Memory B cell (primary cell): ENCODE measurements at regions not wholly inside any gene's neighbourhood (a gene's known extent, or its start where the extent isn't known, plus 50 kb on each side); places are given as distances from the start of the nearest gene placed in this dataset.

Source experiments
- ATAC-seq: fragments of 150-1000 bp; cut with Tn5 transposase; 2 replicates; pipeline ENCODE4 v1.10.0; 2021; ENCODE audit warnings: low read depth, mild to moderate bottlenecking, moderate library complexity
- DNase-seq, 2 donors: peaks; one replicate each; pipeline ENCODE4 v3.0.0; 2022; ENCODE audit warnings: low spot score in 2 of 2
- H3K27ac Mint-ChIP-seq: one replicate; pipeline ENCODE4 v1.8.0; 2022; ENCODE audit warnings: mild to moderate bottlenecking, moderate library complexity, mixed read lengths
- H3K27me3 Mint-ChIP-seq: one replicate; pipeline ENCODE4 v1.8.0; 2022; ENCODE audit warnings: mixed read lengths
- H3K36me3 Mint-ChIP-seq: one replicate; pipeline ENCODE4 v1.8.0; 2022; ENCODE audit warnings: mild to moderate bottlenecking, mixed read lengths
- H3K4me1 Mint-ChIP-seq: one replicate; pipeline ENCODE4 v1.8.0; 2022; ENCODE audit warnings: mixed read lengths
- H3K4me3 Mint-ChIP-seq: one replicate; pipeline ENCODE4 v1.8.0; 2022; ENCODE audit warnings: mild to moderate bottlenecking, moderate library complexity, mixed read lengths
- H3K9me3 Mint-ChIP-seq: one replicate; pipeline ENCODE4 v1.8.0; 2022; ENCODE audit warnings: mixed read lengths

GRCh38 chrX:2620576-2620975 is 70.5 kb upstream of the CD99 start:
- no peaks in the 10 kb centered on the region for H3K27me3 Mint-ChIP-seq
- peaks cover 5% of the 10 kb centered on the region for H3K4me1 Mint-ChIP-seq
- no peak overlapping the region for H3K27ac Mint-ChIP-seq
- H3K4me3 Mint-ChIP-seq = no peak overlapping the region
- ATAC-seq = no peak
- H3K36me3 Mint-ChIP-seq = peaks cover 50% of the 10 kb centered on the region
- H3K9me3 Mint-ChIP-seq = no peaks in the 10 kb centered on the region
- DNase-seq = no peak

GRCh38 chrX:2618516-2618915 is 72.6 kb upstream of the CD99 start:
- peaks cover 12% of the 10 kb centered on the region for H3K4me1 Mint-ChIP-seq
- ATAC-seq (no peak), DNase-seq (no peak)
- H3K4me3 Mint-ChIP-seq = no peak overlapping the region
- no peak overlapping the region for H3K27ac Mint-ChIP-seq
- no peaks in the 10 kb centered on the region for H3K9me3 Mint-ChIP-seq
- H3K27me3 Mint-ChIP-seq = no peaks in the 10 kb centered on the region
- peaks cover 52% of the 10 kb centered on the region for H3K36me3 Mint-ChIP-seq

- no peak for DNase-seq
- H3K27ac Mint-ChIP-seq = no peak overlapping the region
- peaks cover 23% of the 10 kb centered on the region for H3K4me1 Mint-ChIP-seq
Observed at GRCh38 chrX:2614911-2615310, 76.2 kb upstream of the CD99 start.

GRCh38 chrX:2610246-2611170 is 80.6 kb upstream of the CD99 start:
- H3K4me3 Mint-ChIP-seq = peak overlapping the region; percentile 79
- ATAC-seq (no peak), DNase-seq (no peak)
- no peaks in the 10 kb centered on the region for H3K27me3 Mint-ChIP-seq
- H3K4me1 Mint-ChIP-seq = peaks cover 27% of the 10 kb centered on the region
- H3K9me3 Mint-ChIP-seq = no peaks in the 10 kb centered on the region
- peaks cover 26% of the 10 kb centered on the region for H3K36me3 Mint-ChIP-seq
- peak overlapping the region; percentile 64 for H3K27ac Mint-ChIP-seq

More at GRCh38 chrX:2614911-2615310, 76.2 kb upstream of the CD99 start:
- H3K4me3 Mint-ChIP-seq = no peak overlapping the region
- H3K9me3 Mint-ChIP-seq = no peaks in the 10 kb centered on the region
- no peaks in the 10 kb centered on the region for H3K27me3 Mint-ChIP-seq
- peak; percentile 48 for ATAC-seq
- peaks cover 49% of the 10 kb centered on the region for H3K36me3 Mint-ChIP-seq

- no peaks in the 10 kb centered on the region for H3K27me3 Mint-ChIP-seq
- no peak for ATAC-seq
- peak in 1 of 2 donors; percentile 7 for DNase-seq
- H3K4me1 Mint-ChIP-seq = peaks cover 26% of the 10 kb centered on the region
- no peaks in the 10 kb centered on the region for H3K9me3 Mint-ChIP-seq
- H3K36me3 Mint-ChIP-seq = peaks cover 21% of the 10 kb centered on the region
- peak overlapping the region; percentile 64 for H3K27ac Mint-ChIP-seq
- H3K4me3 Mint-ChIP-seq = peak overlapping the region; percentile 90
Observed at GRCh38 chrX:2609431-2610238, 81.5 kb upstream of the CD99 start.

- Mint-ChIP-seq H3K27me3 (no peaks in the 10 kb centered on the region), H3K36me3 (peaks cover 20% of the 10 kb centered on the region), H3K4me3 (peak overlapping the region; percentile 90), H3K4me1 (peaks cover 24% of the 10 kb centered on the region), H3K9me3 (no peaks in the 10 kb centered on the region), H3K27ac (peak overlapping the region; percentile 81)
- peak; percentile 93 for ATAC-seq
- DNase-seq = peak; percentile 70 to 79
Observed at GRCh38 chrX:2608638-2609430, 82.3 kb upstream of the CD99 start.

- DNase-seq (no peak), ATAC-seq (no peak)
- H3K27me3 Mint-ChIP-seq = no peaks in the 10 kb centered on the region
- H3K36me3 Mint-ChIP-seq = peaks cover 15% of the 10 kb centered on the region
- H3K4me1 Mint-ChIP-seq = peaks cover 24% of the 10 kb centered on the region
- peaks cover 3% of the 10 kb centered on the region for H3K9me3 Mint-ChIP-seq
- H3K4me3 Mint-ChIP-seq = peak overlapping the region; percentile 12
- peak overlapping the region; percentile 3 for H3K27ac Mint-ChIP-seq
Observed at GRCh38 chrX:2607113-2607512, 84.0 kb upstream of the CD99 start.

GRCh38 chrX:2600564-2600963 is 90.5 kb upstream of the CD99 start:
- Mint-ChIP-seq H3K4me1 (peaks cover 7% of the 10 kb centered on the region), H3K36me3 (peaks cover 18% of the 10 kb centered on the region), H3K27me3 (no peaks in the 10 kb centered on the region), H3K4me3 (no peak overlapping the region), H3K9me3 (peaks cover 3% of the 10 kb centered on the region), H3K27ac (no peak overlapping the region)
- DNase-seq = no peak
- ATAC-seq = no peak

- Mint-ChIP-seq H3K9me3 (no peaks in the 10 kb centered on the region), H3K27me3 (no peaks in the 10 kb centered on the region), H3K27ac (no peak overlapping the region), H3K4me3 (no peak overlapping the region), H3K4me1 (peaks cover 16% of the 10 kb centered on the region), H3K36me3 (peaks cover 15% of the 10 kb centered on the region)
- DNase-seq (no peak), ATAC-seq (no peak)
Observed at GRCh38 chrX:2596555-2597255, 94.4 kb upstream of the CD99 start.

- Mint-ChIP-seq H3K4me1 (peaks cover 16% of the 10 kb centered on the region), H3K9me3 (no peaks in the 10 kb centered on the region), H3K4me3 (no peak overlapping the region), H3K36me3 (peaks cover 15% of the 10 kb centered on the region), H3K27me3 (no peaks in the 10 kb centered on the region), H3K27ac (peak overlapping the region; percentile 14)
- ATAC-seq = no peak
- no peak for DNase-seq
Observed at GRCh38 chrX:2596045-2596444, 95.0 kb upstream of the CD99 start.

GRCh38 chrX:2595258-2595657 is 94.5 kb upstream of the DHRSX start:
- ATAC-seq = no peak
- Mint-ChIP-seq H3K4me1 (peaks cover 14% of the 10 kb centered on the region), H3K4me3 (no peak overlapping the region), H3K27ac (no peak overlapping the region), H3K27me3 (no peaks in the 10 kb centered on the region), H3K9me3 (no peaks in the 10 kb centered on the region), H3K36me3 (peaks cover 9% of the 10 kb centered on the region)
- DNase-seq = no peak

- peaks cover 14% of the 10 kb centered on the region for H3K4me1 Mint-ChIP-seq
- no peak for ATAC-seq
Observed at GRCh38 chrX:2594491-2594890, 93.7 kb upstream of the DHRSX start.

GRCh38 chrX:2592279-2592678 is 91.5 kb upstream of the DHRSX start:
- no peak for DNase-seq
- peaks cover 2% of the 10 kb centered on the region for H3K9me3 Mint-ChIP-seq
- H3K27me3 Mint-ChIP-seq = peaks cover 2% of the 10 kb centered on the region
- no peak for ATAC-seq
- peaks cover 2% of the 10 kb centered on the region for H3K36me3 Mint-ChIP-seq
- H3K27ac Mint-ChIP-seq = no peak overlapping the region
- peaks cover 12% of the 10 kb centered on the region for H3K4me1 Mint-ChIP-seq
- no peak overlapping the region for H3K4me3 Mint-ChIP-seq

More at GRCh38 chrX:2594491-2594890, 93.7 kb upstream of the DHRSX start:
- Mint-ChIP-seq H3K4me3 (no peak overlapping the region), H3K36me3 (peaks cover 5% of the 10 kb centered on the region), H3K27ac (no peak overlapping the region), H3K9me3 (no peaks in the 10 kb centered on the region), H3K27me3 (no peaks in the 10 kb centered on the region)
- no peak for DNase-seq
